SK-N-SH (cell line): ENCODE measurements at regions not wholly inside any gene's neighbourhood (a gene's known extent, or its start where the extent isn't known, plus 50 kb on each side); places are given as distances from the start of the nearest gene placed in this dataset.

Source experiments
- CTCF ChIA-PET: fragments of 300-600, 350-600 bp; formaldehyde crosslinking; extraction: SDS; loops from one replicate; lab custom pipeline; 2021; lab: Yijun Ruan, JAX
- POLR2A ChIA-PET: fragments of 350-600 bp; sonication (Branson Sonifier 250); formaldehyde crosslinking; extraction: SDS; loops from one replicate; lab custom pipeline; 2020; ENCODE audit warnings: antibody characterized with exemption, inconsistent platforms; lab: Yijun Ruan, JAX
- DNase-seq: peaks from one replicate; pipeline ENCODE4 v3.0.0; 2012
- H2AFZ ChIP-seq: fragments of 200-600 bp; sonication (generic); 2 replicates; pipeline ENCODE4 v1.8.1; 2016; ENCODE audit warnings: antibody characterized with exemption, mild to moderate bottlenecking, low read depth
- H3F3A ChIP-seq: fragments of 200-600 bp; sonication (generic); replicated peaks from 2 replicates; pipeline ENCODE3; 2016; ENCODE audit warnings: antibody characterized with exemption, mild to moderate bottlenecking; ENCODE audit not compliant: insufficient read depth
- H3K27ac ChIP-seq, 2 experiments: fragments of 200-500 bp in 1 of 2; fragments of 200-600 bp in 1 of 2; sonication (Bioruptor generic) in 1 of 2; sonication (generic), shearing (Covaris generic) in 1 of 2; 2 replicates each; pipeline versions ENCODE4 v1.5.1 to v1.6.1; 2014 to 2016; ENCODE audit warnings: low read depth in 2 of 2, inconsistent platforms in 1 of 2, low read length in 1 of 2, mild to moderate bottlenecking in 1 of 2, mixed read lengths in 1 of 2
- H3K27me3 ChIP-seq: fragments of 200-600 bp; sonication (generic), shearing (Covaris generic); 2 replicates; pipeline ENCODE4 v1.6.1; 2016; ENCODE audit warnings: mixed run types; ENCODE audit not compliant: insufficient read depth
- H3K36me3 ChIP-seq, 2 experiments: fragments of 200-500 bp in 1 of 2; fragments of 200-600 bp in 1 of 2; sonication (Bioruptor generic) in 1 of 2; sonication (generic) in 1 of 2; replicated peaks in 1 of 2; 2 replicates each; pipeline versions ENCODE3 to v1.5.1; 2014 to 2016; ENCODE audit warnings: low read length in 1 of 2, mild to moderate bottlenecking in 1 of 2; ENCODE audit not compliant: insufficient read depth in 2 of 2, control insufficient read depth in 1 of 2
- H3K4me1 ChIP-seq, 2 experiments: fragments of 200-500 bp in 1 of 2; fragments of 200-600 bp in 1 of 2; sonication (Bioruptor generic) in 1 of 2; sonication (generic), shearing (Covaris generic) in 1 of 2; 2 replicates each; pipeline versions ENCODE4 v1.5.1 to v1.6.1; 2014 to 2016; ENCODE audit warnings: low read depth in 1 of 2, low read length in 1 of 2, mixed run types in 1 of 2; ENCODE audit not compliant: insufficient read depth in 2 of 2, control insufficient read depth in 1 of 2
- H3K4me2 ChIP-seq: fragments of 200-600 bp; sonication (generic), shearing (Covaris generic); 2 replicates; pipeline ENCODE4 v1.6.1; 2017; ENCODE audit warnings: mixed run types
- H3K4me3 ChIP-seq, 2 experiments: fragments of 200-500 bp in 1 of 2; fragments of 200-600 bp in 1 of 2; sonication (Bioruptor generic) in 1 of 2; sonication (generic), shearing (Covaris generic) in 1 of 2; 2 replicates each; pipeline versions ENCODE4 v1.5.1 to v1.8.1; 2014 to 2016; ENCODE audit warnings: low read depth in 2 of 2, inconsistent platforms in 1 of 2, low read length in 1 of 2, mild to moderate bottlenecking in 1 of 2, mixed read lengths in 1 of 2, moderate library complexity in 1 of 2
- H3K79me2 ChIP-seq: fragments of 200-600 bp; sonication (generic); 2 replicates; pipeline ENCODE4 v1.8.1; 2017; ENCODE audit warnings: mild to moderate bottlenecking; ENCODE audit not compliant: insufficient read depth
- H3K9ac ChIP-seq: fragments of 200-600 bp; sonication (generic); 2 replicates; pipeline ENCODE4 v1.6.1; 2017; ENCODE audit warnings: mixed run types
- H3K9me2 ChIP-seq: fragments of 200-600 bp; sonication (generic); 2 replicates; pipeline ENCODE4 v1.6.1; 2017; ENCODE audit warnings: mixed run types
- H3K9me3 ChIP-seq: fragments of 200-600 bp; sonication (generic); 2 replicates; pipeline ENCODE4 v1.6.1; 2017; ENCODE audit warnings: mixed run types, mild to moderate bottlenecking, moderate library complexity
- H4K20me1 ChIP-seq: fragments of 200-600 bp; sonication (generic); 2 replicates; pipeline ENCODE4 v1.6.1; 2017; ENCODE audit warnings: mild to moderate bottlenecking, mixed run types; ENCODE audit not compliant: insufficient read depth
- EP300 ChIP-seq, 2 experiments: IDR thresholded peaks; 2 replicates each; pipeline versions ENCODE4 v1.4.0 to v1.6.1; 2012; ENCODE audit warnings: borderline replicate concordance in 1 of 2, low read depth in 1 of 2, low read length in 1 of 2
- FOSL2 ChIP-seq: IDR thresholded peaks from 2 replicates; pipeline ENCODE4 v1.4.0; 2012; ENCODE audit warnings: low read depth, mild to moderate bottlenecking, moderate library complexity, borderline replicate concordance
- FOXM1 ChIP-seq: IDR thresholded peaks from 2 replicates; pipeline ENCODE4 v1.4.0; 2012; ENCODE audit warnings: low read depth, mild to moderate bottlenecking
- JUND ChIP-seq: IDR thresholded peaks from 2 replicates; pipeline ENCODE4 v1.4.0; 2012
- POLR2AphosphoS5 ChIP-seq: IDR thresholded peaks from 2 replicates; pipeline ENCODE4 v1.6.1; 2012; ENCODE audit warnings: low read depth, low read length
- RAD21 ChIP-seq: IDR thresholded peaks from 2 replicates; pipeline ENCODE4 v1.6.1; 2012; ENCODE audit warnings: mild to moderate bottlenecking, low read length
- RFX5 ChIP-seq: IDR thresholded peaks from 2 replicates; pipeline ENCODE4 v1.6.1; 2012; ENCODE audit warnings: mild to moderate bottlenecking, improper control_type of control experiment, low read length
- RXRA ChIP-seq: IDR thresholded peaks from 2 replicates; pipeline ENCODE4 v1.4.0; 2012; ENCODE audit warnings: low read depth, mild to moderate bottlenecking, borderline replicate concordance
- SIN3A ChIP-seq: IDR thresholded peaks from 2 replicates; pipeline ENCODE4 v1.6.1; 2012; ENCODE audit warnings: low read depth, mild to moderate bottlenecking, low read length, moderate library complexity, borderline replicate concordance
- WGBS: methylation state at CpG from one replicate; pipeline ENCODE4 v1.1.6; 2017; ENCODE audit warnings: low lambda C conversion rate; 5-methylcytosine and 5-hydroxymethylcytosine counted together
- TF ChIP-seq, protein P1 (sequence below): IDR thresholded peaks from 2 replicates; pipeline ENCODE4; 2012
- TF ChIP-seq, protein P2 (sequence below): IDR thresholded peaks from 2 replicates; pipeline ENCODE4 v1.4.0; 2012; ENCODE audit warnings: low read depth, borderline replicate concordance
- TF ChIP-seq, protein P3 (sequence below): IDR thresholded peaks from 2 replicates; pipeline ENCODE4 v1.6.1; 2012; ENCODE audit warnings: mild to moderate bottlenecking, low read depth, low read length, moderate library complexity
- TF ChIP-seq, protein P4 (sequence below): fragments of 150-350 bp; IDR thresholded peaks from 2 replicates; pipeline ENCODE4 v1.6.1; 2017; ENCODE audit warnings: antibody characterized with exemption, low read length, low read depth, borderline replicate concordance
- TF ChIP-seq, protein P5 (sequence below): IDR thresholded peaks from 2 replicates; pipeline ENCODE4 v1.4.0; 2012; ENCODE audit warnings: low read depth
- TF ChIP-seq, protein P6 (sequence below): fragments of 200-600 bp; sonication (generic); IDR thresholded peaks from 2 replicates; pipeline ENCODE4 v1.6.1; 2017; ENCODE audit warnings: antibody characterized with exemption, mild to moderate bottlenecking, moderate library complexity

DNA sequence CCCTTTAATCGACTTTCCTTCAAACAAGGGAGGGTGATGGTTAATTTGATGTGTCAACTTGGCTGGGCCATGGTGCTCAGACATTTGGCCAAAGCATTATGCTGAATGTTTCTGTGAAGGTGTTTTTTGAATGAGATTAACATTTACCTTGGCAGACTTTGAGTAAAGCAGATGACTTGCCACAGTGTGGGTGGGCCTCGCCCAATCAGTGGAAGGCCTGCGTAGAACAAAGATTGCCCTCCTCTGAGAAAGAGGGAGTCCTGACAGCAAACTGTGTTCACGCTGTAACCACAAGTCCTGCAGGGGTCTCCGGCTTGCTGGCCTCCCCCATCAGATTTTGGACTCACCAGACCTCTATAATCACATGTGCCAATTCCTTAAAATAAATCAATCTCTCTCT, 118.7 kb downstream of the SOX9 start:
- Histone ChIP-seq H3K4me2 (no peak overlapping the region), H3K9ac (no peak overlapping the region), H3K9me2 (no peaks in the 10 kb centered on the region), H3K27me3 (no peaks in the 10 kb centered on the region; the same call in 1 of the 2 replicates), H3K79me2 (no peaks in the 10 kb centered on the region), H3K9me3 (no peaks in the 10 kb centered on the region), H3K36me3 (no peaks in the 10 kb centered on the region), H2AFZ (no peak overlapping the region), H3F3A (peaks cover 6% of the 10 kb centered on the region)
- 85% methylated on average over 5 of the region's 5 CpGs for WGBS
- CTCF ChIA-PET: no interaction called here
- TF ChIP-seq RXRA: no peak
- no peak for TF ChIP-seq FOSL2
- no peak for TF ChIP-seq RFX5
- TF ChIP-seq FOXM1: no peak
- TF ChIP-seq, protein P1, sequence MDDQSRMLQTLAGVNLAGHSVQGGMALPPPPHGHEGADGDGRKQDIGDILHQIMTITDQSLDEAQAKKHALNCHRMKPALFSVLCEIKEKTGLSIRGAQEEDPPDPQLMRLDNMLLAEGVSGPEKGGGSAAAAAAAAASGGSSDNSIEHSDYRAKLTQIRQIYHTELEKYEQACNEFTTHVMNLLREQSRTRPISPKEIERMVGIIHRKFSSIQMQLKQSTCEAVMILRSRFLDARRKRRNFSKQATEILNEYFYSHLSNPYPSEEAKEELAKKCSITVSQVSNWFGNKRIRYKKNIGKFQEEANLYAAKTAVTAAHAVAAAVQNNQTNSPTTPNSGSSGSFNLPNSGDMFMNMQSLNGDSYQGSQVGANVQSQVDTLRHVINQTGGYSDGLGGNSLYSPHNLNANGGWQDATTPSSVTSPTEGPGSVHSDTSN: no peak
- TF ChIP-seq, protein P2, sequence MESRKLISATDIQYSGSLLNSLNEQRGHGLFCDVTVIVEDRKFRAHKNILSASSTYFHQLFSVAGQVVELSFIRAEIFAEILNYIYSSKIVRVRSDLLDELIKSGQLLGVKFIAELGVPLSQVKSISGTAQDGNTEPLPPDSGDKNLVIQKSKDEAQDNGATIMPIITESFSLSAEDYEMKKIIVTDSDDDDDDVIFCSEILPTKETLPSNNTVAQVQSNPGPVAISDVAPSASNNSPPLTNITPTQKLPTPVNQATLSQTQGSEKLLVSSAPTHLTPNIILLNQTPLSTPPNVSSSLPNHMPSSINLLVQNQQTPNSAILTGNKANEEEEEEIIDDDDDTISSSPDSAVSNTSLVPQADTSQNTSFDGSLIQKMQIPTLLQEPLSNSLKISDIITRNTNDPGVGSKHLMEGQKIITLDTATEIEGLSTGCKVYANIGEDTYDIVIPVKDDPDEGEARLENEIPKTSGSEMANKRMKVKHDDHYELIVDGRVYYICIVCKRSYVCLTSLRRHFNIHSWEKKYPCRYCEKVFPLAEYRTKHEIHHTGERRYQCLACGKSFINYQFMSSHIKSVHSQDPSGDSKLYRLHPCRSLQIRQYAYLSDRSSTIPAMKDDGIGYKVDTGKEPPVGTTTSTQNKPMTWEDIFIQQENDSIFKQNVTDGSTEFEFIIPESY: no peak
- no peak for TF ChIP-seq POLR2AphosphoS5
- TF ChIP-seq, all 33 proteins: peak for 0
- Histone ChIP-seq H3K4me3 (no peak overlapping the region), H4K20me1 (no peaks in the 10 kb centered on the region), H3K27ac (no peak overlapping the region), H3K4me1 (no peaks in the 10 kb centered on the region; a peak in 1 of 4 replicates)
- no peak for DNase-seq
- POLR2A ChIA-PET: no interaction called here

DNA sequence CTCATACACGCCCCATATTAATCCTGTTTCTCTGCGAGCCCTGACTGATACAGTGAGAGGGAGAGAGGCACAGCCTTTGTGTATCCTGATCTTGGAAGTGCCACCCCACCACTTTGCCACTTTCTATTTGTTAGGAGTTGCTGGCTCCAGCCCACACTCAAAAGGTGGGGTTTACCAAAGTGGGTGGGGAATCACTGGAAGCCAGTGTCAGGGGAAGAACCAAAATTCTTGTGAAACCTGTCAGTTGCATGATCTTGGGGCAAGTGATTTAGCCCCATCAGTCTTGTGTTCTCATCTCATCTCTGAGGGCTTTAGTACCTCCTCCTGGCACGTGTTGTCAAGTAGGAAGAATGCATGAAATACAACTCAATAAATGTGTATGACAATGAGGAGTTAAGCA, 119.5 kb downstream of the SOX9 start:
- Histone ChIP-seq H3K4me1 (no peaks in the 10 kb centered on the region; a peak in 1 of 4 replicates), H2AFZ (no peak overlapping the region), H3K4me3 (no peak overlapping the region), H3K79me2 (no peaks in the 10 kb centered on the region), H3K9me3 (no peaks in the 10 kb centered on the region), H3K36me3 (no peaks in the 10 kb centered on the region), H3K27me3 (no peaks in the 10 kb centered on the region), H3K27ac (no peak overlapping the region), H3K4me2 (no peak overlapping the region), H3F3A (peaks cover 7% of the 10 kb centered on the region), H3K9me2 (no peaks in the 10 kb centered on the region), H4K20me1 (no peaks in the 10 kb centered on the region), H3K9ac (no peak overlapping the region)
- no peak for DNase-seq
- CTCF ChIA-PET: interaction anchor here (0.6 kb wide), 1 partner anchor 15 kb away, joined by 3 read pairs; no protein-coding TSS in a partner anchor
- 73% methylated on average over 3 of the region's 3 CpGs for WGBS
- POLR2A ChIA-PET: no interaction called here
- TF ChIP-seq, protein P3, sequence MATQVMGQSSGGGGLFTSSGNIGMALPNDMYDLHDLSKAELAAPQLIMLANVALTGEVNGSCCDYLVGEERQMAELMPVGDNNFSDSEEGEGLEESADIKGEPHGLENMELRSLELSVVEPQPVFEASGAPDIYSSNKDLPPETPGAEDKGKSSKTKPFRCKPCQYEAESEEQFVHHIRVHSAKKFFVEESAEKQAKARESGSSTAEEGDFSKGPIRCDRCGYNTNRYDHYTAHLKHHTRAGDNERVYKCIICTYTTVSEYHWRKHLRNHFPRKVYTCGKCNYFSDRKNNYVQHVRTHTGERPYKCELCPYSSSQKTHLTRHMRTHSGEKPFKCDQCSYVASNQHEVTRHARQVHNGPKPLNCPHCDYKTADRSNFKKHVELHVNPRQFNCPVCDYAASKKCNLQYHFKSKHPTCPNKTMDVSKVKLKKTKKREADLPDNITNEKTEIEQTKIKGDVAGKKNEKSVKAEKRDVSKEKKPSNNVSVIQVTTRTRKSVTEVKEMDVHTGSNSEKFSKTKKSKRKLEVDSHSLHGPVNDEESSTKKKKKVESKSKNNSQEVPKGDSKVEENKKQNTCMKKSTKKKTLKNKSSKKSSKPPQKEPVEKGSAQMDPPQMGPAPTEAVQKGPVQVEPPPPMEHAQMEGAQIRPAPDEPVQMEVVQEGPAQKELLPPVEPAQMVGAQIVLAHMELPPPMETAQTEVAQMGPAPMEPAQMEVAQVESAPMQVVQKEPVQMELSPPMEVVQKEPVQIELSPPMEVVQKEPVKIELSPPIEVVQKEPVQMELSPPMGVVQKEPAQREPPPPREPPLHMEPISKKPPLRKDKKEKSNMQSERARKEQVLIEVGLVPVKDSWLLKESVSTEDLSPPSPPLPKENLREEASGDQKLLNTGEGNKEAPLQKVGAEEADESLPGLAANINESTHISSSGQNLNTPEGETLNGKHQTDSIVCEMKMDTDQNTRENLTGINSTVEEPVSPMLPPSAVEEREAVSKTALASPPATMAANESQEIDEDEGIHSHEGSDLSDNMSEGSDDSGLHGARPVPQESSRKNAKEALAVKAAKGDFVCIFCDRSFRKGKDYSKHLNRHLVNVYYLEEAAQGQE: no peak
- TF ChIP-seq, protein P4, sequence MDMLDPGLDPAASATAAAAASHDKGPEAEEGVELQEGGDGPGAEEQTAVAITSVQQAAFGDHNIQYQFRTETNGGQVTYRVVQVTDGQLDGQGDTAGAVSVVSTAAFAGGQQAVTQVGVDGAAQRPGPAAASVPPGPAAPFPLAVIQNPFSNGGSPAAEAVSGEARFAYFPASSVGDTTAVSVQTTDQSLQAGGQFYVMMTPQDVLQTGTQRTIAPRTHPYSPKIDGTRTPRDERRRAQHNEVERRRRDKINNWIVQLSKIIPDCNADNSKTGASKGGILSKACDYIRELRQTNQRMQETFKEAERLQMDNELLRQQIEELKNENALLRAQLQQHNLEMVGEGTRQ: no peak
- TF ChIP-seq, protein P2: no peak
- TF ChIP-seq SIN3A (no peak), RAD21 (no peak), JUND (no peak), EP300 (IDR thresholded peaks at IDR 0.05; ENCODE audit: borderline replicate concordance in 1 of 2, low read depth in 1 of 2, low read length in 1 of 2) (no peak), POLR2AphosphoS5 (no peak)
- TF ChIP-seq, protein P5, sequence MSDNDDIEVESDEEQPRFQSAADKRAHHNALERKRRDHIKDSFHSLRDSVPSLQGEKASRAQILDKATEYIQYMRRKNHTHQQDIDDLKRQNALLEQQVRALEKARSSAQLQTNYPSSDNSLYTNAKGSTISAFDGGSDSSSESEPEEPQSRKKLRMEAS: no peak
- TF ChIP-seq, protein P6, sequence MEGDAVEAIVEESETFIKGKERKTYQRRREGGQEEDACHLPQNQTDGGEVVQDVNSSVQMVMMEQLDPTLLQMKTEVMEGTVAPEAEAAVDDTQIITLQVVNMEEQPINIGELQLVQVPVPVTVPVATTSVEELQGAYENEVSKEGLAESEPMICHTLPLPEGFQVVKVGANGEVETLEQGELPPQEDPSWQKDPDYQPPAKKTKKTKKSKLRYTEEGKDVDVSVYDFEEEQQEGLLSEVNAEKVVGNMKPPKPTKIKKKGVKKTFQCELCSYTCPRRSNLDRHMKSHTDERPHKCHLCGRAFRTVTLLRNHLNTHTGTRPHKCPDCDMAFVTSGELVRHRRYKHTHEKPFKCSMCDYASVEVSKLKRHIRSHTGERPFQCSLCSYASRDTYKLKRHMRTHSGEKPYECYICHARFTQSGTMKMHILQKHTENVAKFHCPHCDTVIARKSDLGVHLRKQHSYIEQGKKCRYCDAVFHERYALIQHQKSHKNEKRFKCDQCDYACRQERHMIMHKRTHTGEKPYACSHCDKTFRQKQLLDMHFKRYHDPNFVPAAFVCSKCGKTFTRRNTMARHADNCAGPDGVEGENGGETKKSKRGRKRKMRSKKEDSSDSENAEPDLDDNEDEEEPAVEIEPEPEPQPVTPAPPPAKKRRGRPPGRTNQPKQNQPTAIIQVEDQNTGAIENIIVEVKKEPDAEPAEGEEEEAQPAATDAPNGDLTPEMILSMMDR: no peak
